NCI-H345 (cell line): ENCODE measurements at regions not wholly inside any gene's neighbourhood (a gene's known extent, or its start where the extent isn't known, plus 50 kb on each side); places are given as distances from the start of the nearest gene placed in this dataset.
"Not testable (repeated sequence)": the region's sequence is repeated elsewhere in the genome, so short reads cannot be mapped to it uniquely, and the experiment has no call there.

ENCODE experiments used
- DNase-seq: peaks from one replicate; lab custom pipeline; 2025; lab: John Stamatoyannopoulos, UW

DNA sequence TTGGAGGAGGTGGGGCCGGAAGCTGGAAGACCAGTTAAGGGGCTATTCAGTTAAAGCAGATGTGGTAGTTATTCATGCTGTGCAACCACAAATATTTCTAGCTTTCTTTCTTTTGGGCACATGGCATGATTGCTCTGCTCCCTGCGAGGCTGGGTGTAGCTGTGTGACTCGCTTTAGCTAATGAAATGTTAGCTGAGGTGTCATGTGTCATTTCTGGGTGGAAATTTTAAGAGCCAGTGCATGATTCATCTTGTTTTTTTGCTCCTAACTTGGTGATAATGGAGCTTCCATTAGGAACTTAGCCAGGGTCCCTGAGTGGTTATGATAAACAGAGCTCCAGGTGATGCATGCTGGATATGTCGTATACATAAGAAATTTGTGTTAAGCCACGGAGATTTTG is 300.6 kb downstream of the SATB1 start:
- no peak for DNase-seq

DNA sequence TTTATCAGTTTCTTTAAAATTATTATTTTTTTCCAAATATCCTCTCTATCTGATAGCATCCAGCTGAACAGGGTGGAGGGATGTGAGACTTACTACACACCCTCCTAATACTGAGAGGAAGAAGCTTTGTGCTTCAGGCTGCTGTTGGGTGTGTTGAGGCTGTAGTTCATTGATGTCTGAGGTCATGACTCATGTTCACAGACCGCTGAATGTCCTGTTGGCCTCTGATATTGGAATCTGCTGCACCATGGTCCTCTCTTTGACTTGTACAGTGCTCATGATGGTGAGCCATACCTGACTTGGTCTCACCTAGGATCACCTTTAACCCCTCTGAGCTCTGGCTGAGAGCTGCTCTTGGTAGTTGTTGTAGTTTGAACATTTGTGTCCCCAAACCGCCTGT is 302.9 kb downstream of the SATB1 start:
- DNase-seq: no peak

DNA sequence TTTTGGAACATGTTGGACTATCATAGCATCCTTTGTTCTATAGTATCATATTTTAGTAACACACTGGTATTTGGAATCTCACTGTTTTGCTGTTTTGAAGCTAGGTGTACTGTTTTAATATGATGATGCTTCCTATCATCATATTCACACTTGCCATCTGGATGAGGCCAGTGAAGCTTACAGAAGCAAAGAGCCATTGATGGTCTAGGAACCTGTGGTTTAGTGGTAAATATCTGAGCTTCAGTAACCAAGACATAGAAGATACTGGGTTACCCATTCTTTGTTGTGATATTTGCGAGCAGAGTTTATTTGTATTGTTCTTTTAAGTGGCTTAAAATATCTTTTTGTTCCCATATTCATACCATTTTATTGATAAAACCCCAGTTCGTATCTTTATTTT is 304.1 kb downstream of the SATB1 start:
- no peak for DNase-seq

DNA sequence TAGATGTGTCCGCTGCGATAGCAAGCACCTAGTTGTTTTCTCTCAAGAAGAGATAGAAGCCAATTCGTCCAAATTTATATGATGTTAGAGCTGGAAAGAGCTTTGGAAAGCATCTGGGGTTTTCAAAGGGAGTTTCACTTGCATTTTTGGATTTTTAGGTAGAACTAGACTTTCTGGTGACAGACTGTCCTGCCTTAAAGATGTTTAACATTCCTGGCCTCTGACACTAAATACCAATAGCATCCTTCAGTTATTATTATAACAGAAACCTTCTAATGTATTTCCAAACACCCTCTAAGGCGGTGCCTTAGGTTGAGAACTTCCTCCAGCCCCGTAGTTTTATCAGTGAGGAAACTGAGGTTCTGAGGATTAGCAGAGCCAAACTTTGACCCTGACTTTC is 305.3 kb downstream of the SATB1 start:
- DNase-seq: no peak

DNA sequence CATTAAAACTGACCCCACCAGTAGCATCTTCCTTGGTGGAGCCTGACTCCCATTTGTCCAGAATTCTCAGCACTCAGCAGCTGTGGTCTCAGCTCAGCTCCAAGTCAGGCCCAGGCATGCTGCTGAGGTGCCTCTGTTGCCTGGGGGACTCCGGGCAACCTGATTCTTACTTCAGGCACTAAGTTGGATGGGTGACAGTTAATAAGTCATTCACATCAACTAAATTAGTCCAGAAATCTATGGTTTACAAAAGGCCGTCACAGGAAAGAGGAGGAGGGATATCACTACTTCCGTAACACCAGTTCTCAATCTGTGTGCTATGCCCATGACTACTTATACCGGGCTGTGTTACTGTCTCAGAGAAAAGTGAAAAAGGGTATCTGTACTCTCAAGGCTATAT is 310.2 kb downstream of the SATB1 start:
- DNase-seq: no peak

DNA sequence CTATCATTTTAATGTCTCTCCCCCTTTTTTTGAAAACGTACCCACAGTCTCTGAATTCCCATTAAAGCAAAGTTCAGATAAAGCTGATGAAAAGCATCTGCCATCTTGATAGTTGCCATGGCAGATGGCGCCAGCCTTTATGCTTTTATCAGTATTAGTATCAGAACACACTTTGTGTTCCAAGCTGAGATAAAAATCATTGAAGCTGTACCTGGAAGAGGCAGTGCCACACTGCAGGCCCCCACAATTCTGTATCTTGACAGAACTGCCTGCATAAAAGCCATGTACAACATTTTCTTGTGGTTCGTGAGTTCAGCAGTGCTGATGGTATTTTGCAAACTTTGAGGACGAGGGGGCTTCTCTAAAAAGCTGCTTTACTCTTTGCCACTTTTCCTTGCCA is 311.7 kb downstream of the SATB1 start:
- no peak for DNase-seq

DNA sequence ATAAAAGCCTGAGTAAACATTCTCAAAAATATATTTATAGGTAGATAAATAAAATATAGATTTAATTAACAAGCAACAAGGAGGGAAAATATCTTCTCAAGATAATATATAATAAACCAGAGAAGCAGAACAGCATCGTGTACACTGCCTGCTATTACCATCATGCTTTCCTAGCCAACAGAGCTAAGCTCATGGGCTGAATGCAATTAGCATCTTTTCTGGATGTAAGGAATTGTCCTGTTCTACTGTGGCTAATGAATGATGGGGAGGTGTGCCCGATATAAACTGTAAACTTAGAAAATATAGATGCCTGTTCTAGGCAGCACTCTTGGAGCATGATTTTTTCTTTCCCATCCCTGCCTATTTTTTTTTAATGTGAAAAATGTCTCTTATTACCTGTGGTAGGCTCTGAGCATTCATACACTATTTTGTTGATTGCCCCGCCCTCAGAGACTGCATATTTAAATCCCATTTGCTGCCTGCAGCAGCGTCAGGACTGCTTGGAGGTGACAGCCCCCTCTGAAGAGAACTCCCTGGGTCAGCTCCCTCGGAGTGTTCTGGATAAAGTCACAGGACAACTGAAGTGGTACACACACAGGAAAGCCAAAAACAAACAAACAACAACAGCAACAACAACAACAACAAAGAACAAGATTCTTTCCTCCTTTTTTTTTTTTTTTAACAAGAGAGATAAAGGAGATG is 312.3 kb downstream of the SATB1 start:
- no peak for DNase-seq

DNA sequence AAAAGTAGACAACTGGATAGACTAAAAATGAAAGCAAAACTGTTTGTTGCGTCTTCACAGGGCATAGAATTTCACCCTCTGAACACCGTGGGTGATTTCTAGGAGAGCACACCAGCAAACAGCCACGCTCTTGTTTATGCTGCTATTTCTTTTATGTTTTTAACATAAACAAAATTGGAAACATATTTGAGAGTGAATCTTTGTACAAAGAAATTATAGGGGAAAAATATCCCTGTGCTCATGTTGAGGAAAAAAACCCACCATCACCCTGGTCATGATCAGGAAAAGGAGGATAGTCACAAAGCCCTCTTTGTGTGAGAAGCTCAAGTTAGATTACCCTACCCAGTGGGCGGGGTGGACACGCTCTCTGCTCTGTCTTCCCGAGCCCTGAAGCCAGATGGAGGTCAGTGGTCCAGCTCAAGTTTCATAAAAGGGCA is 313.3 kb downstream of the SATB1 start:
- no peak for DNase-seq

DNA sequence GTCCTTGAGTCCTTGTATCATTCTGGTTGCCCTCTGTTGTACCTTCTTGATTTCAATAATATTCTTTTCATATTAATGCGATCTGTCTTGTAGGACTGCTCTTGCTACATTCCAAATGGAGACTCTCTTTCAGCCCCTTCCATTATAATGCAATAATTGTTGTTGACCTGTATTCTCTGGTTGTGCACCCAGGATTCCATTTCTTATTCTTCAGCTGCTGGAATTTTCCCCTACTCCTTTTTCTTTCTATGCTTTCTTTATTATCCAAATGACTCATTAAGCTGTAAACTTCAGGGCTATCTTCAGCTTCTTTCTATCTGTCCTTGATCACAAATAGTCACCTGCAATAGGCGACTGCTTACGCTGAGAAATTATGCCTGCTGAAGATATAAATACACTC is 321.5 kb downstream of the SATB1 start:
- DNase-seq: no peak

DNA sequence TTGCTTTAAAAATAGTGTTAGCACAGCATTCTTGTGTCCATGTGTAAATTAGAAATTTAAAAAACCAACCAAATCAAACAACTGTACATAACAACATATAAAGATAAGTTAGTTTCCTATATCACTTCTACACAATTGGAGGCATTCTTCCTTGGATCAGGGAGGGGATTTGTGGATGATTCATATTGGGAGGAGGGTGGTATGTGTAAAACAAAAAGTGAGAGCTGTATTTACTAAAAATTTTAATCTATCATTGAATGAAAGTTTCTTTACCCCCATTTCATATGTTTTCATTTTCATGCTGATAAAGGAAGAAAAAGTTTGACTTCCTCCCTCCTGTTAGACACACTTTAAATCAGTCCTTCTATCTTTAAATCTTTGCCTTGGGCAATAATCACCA is 325.0 kb downstream of the SATB1 start:
- no peak for DNase-seq

DNA sequence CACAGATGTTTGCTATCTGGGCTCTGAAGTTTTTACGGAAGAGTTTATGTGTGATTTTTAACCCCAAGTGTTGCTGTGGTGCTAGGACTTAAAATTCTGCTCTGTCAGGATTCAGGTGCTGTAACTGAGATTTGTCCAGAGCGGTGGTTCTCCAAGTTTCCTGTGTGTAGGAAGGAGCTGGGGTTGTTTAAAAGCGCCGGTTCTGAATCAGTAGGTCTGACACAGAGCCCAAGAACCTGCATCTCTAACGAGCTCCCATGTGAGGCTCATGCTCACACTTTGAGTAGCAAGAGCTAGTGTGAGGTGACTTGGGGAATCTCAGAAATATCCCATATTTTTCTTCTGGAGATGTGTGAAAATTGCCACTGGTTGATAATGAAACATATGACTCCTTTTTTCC is 325.5 kb downstream of the SATB1 start:
- no peak for DNase-seq

DNA sequence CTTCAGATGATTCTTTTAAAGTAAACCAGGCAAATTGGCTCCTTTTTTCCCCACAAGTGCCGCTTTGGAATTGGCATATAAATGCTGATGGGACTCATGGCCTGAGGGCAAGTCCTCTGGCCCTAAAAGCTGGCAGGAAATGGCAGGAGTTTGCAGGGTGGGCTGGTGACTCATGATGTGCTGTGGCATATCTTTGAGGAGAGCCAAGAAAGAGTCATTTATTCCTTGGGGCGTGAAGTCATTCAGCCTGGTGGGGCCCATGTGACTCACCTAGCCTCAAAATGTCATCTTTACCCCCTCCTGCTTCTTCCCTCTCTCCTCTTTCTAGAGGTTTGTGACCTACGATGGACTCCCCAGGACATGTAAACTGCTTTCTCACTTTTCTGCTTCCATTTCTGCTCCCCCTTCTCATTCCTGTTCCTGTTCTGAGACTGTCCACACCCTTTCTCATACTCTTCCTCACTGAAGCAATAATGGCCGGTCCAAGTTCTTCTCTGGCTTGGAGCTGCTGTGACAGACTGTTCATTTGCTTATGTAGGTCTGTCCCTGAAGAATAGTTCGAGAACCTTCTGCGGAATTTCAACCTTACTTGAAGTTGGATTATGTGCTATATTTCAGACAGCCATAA is 326.1 kb downstream of the SATB1 start:
- no peak for DNase-seq

DNA sequence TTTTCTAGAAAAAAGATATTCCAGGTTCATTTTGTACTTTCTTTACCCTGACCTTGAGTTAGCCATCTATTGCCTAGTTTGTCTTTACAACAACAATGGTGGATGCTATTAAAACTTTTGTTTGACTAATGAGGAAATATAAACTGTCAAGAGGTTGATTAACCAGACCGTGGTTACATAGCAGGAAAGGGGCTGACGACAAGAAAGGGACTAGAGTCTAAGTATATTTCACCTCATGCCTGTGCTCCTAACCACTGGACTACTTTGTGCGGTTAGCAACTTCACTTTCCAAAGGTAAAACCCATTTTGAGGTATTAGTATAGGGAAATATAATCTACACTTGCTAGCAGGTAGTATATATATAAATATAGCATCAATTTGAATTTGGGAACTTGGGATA is 327.1 kb downstream of the SATB1 start:
- no peak for DNase-seq

DNA sequence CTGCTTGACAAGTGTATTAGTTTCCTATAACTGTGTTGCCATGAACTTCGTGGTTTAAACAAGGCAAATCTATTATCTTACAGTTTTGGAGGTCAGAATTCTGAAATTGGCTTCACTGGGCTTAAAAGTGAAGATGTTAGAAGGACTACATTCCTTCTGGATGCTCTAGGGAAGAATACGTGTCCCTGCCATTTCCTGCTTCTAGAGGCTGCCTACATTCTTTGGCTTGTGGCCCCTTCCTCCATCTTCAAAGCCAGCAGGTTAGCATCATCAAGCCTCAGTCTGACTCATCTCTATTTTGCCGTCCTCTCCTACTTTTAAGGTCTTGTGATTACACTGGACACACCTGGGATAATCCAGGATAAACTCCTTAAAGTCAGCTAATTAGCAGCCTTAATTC is 327.7 kb downstream of the SATB1 start:
- no peak for DNase-seq

DNA sequence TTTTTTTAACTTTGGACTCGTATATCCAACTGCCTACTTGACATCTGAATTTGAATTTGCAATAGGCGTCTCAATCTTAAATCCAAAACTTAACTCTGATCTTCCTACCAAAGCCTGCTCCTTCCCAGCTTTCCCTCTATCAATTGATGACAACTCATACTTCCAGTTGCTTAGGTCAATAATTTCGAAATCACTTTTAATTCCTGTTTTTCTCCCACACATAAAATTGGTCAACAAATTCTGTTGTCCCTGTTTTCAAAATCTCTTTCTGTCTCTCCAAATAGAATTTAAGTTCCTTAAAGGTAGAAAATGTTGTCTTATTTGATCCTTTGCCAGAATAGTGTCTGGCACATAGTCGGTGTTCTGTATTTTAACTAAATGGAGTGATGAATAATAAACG is 332.4 kb downstream of the SATB1 start:
- DNase-seq: no peak

DNA sequence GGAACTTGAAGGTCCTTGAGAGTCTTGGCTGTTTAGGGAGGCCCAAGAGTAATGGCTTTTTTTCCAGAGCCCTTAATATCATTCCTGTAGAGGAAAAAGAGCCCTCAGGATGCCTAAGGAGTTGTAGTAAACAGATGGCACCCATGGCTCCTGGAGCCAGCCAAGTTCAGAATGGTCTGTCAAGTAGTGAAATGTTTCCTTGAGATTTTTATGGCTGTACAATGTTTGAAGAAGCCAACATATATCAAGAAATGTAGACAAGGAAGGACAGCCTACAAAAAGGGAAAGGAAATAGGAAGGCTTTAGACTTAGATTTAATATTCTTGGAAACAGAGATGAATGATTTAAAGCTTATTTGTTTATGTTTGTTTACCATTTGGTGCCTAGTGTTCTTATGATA is 334.8 kb downstream of the SATB1 start:
- DNase-seq: no peak

DNA sequence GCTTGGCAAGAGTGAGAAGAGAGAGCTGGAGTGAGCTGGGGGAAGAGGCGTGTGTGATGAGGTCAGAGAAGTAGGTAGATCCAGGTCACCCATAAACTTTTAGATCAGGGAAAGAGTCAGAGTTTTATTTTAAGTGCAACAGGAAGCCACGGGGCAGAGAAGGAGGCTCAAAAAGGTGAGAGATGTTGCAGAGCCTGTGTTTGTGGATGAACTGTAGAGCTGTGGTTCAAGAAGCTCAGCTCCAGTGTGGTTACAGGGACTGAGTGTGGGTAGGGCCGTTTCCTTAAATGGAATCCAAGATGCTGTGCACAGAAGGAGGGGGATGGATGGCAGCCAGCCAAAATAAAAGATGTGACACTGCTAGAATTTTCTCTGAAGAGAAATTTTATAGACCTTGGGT is 337.2 kb downstream of the SATB1 start:
- DNase-seq: no peak

DNA sequence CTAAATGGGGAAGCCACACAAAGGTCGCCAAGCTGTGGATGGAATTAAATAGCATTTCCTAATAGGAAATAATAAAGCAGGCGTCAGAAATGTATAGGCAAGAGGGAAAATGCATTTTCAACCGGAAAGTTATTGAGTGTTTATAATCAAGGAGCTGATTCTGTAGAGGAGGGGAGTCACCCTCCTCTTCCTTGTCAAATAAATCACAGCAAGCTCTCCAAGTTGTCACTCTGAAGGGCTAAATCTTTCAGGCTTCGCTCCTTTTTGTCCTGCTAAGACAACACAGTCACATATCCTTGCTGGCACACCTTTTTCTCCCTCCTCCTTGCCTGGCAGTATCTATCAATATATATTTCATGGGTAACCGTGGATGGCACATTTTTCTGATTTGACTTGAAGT is 338.4 kb downstream of the SATB1 start:
- DNase-seq: no peak

DNA sequence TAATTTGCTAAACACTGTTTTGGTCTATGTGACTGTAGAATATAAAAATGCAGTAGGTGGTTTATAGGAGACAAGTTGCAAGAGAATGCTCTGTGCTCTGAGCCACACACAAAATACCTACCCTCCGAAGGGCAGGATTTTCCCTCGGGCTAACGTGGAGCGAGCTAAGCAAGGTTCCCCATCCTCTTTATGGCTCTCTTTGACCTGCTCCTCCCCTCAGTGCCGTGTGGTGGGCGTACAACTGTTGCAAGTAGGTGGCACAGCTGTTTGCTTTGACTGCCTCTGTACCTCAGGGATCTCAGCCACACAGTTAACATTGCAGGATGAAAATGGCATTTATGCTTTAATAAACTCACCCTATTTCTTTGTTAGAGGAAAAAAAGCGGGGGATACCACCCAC is 339.1 kb downstream of the SATB1 start:
- no peak for DNase-seq

DNA sequence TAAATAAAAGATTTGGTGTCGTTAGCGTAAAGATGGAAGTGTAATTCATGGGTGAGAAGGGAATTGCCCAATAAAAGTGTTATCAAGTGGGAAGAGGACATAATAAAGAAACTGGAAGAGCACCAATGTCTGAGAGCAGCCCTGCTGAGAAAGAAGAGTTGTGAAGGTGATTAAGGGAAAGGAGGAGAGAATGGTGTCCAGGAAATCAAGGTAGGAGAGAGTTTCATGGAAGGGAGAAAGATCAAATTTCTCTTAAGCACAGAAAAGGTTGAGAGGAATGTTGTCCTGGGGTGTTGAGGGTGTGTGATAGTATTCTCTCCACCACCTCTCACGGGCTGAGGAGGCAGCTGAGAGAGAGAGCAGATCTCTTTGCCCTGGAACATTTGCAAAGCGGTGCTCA is 339.7 kb downstream of the SATB1 start:
- no peak for DNase-seq

DNA sequence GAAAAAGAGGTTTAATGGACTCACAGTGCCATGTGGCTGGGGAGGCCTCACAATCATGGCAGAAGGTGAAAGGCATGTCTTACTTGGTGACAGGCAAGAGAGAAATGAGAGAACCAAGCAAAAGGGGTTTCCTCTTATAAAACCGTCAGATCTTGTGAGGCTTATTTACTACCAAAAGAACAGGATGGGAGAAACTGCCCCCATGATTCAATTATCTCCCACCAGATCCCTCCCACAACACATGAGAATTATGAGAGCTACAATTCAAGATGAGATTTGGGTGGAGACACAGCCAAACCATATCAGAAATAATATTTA is 340.8 kb upstream of the TBC1D5 start:
- not testable (repeated sequence) for DNase-seq

DNA sequence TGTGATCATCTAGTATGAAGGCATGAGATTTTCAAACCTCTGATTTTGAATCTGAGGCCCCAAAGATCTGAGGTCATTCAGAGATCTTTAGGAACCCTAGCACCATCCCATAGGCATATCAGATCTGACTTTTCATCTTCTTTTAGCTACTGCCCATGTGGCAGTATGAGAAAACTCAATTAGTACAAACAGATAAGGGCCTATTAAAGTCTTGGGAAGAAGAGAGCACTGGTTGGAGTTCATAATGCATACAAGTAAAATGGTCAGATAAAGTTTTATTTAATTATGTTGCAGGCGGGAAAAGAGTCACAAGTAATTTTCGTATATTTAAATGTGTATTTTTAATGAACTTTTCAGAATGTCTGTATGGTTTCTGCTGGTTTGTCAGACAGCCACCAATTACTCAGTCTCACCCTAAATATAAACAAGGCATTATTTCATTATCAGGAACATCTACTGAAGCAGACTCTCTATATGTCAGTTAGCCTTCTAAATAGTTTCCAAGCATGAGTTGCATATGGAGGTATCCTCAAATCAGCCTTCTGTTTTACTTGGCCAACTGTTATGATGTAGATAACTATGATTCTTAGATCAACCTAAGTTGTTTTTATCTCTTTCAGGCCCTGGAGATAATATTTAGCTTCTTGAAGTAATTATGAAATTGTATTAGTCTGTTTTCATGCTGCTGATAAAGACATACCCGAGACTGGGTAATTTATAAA is 340.3 kb upstream of the TBC1D5 start:
- DNase-seq: no peak

DNA sequence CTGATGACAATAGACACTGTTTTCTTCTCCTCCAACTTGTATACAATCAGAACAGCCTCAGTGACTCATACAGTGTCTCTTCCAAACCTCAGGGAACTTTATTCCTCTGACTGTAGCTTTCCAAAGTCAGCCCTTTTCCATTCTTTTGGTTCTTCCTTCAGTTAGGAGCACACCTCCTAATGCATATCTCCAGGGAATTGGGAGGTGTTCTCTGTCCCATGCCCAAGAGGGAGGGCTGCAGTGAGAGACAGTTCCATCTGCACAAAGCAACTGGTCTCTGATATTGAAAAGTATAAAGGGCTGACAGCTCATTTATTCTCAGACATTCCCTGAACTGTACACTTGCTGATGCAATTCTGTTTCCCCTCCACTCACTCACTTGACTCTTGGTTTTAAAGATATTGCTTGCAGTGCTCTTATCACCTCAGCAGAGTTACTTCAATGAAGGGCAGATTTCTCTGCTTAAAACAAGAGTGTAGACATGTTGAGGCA is 337.8 kb upstream of the TBC1D5 start:
- no peak for DNase-seq

DNA sequence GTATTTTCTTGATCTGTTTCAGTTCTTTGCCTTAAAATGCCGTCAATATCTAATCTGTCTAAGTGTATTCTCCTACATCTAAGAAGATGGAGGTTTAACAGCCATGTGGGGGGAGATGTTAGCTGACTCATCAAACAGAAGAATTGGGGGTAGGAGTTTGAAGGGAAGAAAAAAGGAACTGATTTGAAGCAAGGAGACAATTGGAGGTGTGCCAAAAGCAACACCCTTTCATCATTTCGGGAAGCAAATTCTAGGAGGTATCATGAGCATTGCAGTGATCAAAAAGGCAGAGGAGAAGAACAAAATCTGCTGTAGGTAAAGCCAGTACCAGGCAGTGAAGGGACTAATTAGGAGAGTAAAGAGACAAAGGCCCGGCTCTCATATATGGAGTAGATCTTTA is 337.3 kb upstream of the TBC1D5 start:
- DNase-seq: no peak
